ENCODE measurements at regions not wholly inside any gene's neighbourhood (a gene's known extent, or its start where the extent isn't known, plus 50 kb on each side); places are given as distances from the start of the nearest gene placed in this dataset.

- Mint-ChIP-seq H3K4me1 (ENCODE audit: unreplicated experiment) (no peaks in the 10 kb centered on the region), H3K4me3 (no peak overlapping the region), H3K9me3 (peaks cover 8% of the 10 kb centered on the region), H3K27me3 (no peaks in the 10 kb centered on the region), H3K27ac (no peak overlapping the region), H3K36me3 (no peaks in the 10 kb centered on the region)
- DNase-seq (ENCODE audit: extremely low spot score, unreplicated experiment), result no peak
- TF ChIP-seq CTCF (conservative IDR thresholded peaks at IDR 0.05), result no peak
Observed at GRCh38 chr3:26825454-26825853, 202.9 kb downstream of the LRRC3B start.

- Mint-ChIP-seq H3K4me1 (ENCODE audit: unreplicated experiment) (no peaks in the 10 kb centered on the region), H3K36me3 (no peaks in the 10 kb centered on the region), H3K27me3 (no peaks in the 10 kb centered on the region), H3K27ac (no peak overlapping the region), H3K9me3 (peaks cover 3% of the 10 kb centered on the region), H3K4me3 (no peak overlapping the region)
- DNase-seq (ENCODE audit: extremely low spot score, unreplicated experiment), result no peak
- no peak for TF ChIP-seq CTCF (conservative IDR thresholded peaks at IDR 0.05)
Observed at GRCh38 chr3:26827169-26827568, 204.6 kb downstream of the LRRC3B start.

- TF ChIP-seq CTCF (conservative IDR thresholded peaks at IDR 0.05), result no peak
- H3K27ac Mint-ChIP-seq, result no peak overlapping the region
- no peaks in the 10 kb centered on the region for H3K36me3 Mint-ChIP-seq
- H3K9me3 Mint-ChIP-seq, result no peaks in the 10 kb centered on the region
- DNase-seq (ENCODE audit: extremely low spot score, unreplicated experiment), result no peak
- no peaks in the 10 kb centered on the region for H3K27me3 Mint-ChIP-seq
- H3K4me3 Mint-ChIP-seq, result no peak overlapping the region
- peaks cover 12% of the 10 kb centered on the region for H3K4me1 Mint-ChIP-seq (ENCODE audit: unreplicated experiment)
Observed at GRCh38 chr3:26838026-26838425, 215.5 kb downstream of the LRRC3B start.

- no peak overlapping the region for H3K4me3 Mint-ChIP-seq
- DNase-seq (ENCODE audit: extremely low spot score, unreplicated experiment), result no peak
- no peak for TF ChIP-seq CTCF (conservative IDR thresholded peaks at IDR 0.05)
- H3K27ac Mint-ChIP-seq, result no peak overlapping the region
- H3K9me3 Mint-ChIP-seq, result no peaks in the 10 kb centered on the region
- H3K4me1 Mint-ChIP-seq (ENCODE audit: unreplicated experiment), result peaks cover 12% of the 10 kb centered on the region
- H3K36me3 Mint-ChIP-seq, result no peaks in the 10 kb centered on the region
- no peaks in the 10 kb centered on the region for H3K27me3 Mint-ChIP-seq
Observed at GRCh38 chr3:26839001-26839400, 216.4 kb downstream of the LRRC3B start.

- DNase-seq (ENCODE audit: extremely low spot score, unreplicated experiment), result no peak
- TF ChIP-seq CTCF (conservative IDR thresholded peaks at IDR 0.05), result no peak
- Mint-ChIP-seq H3K36me3 (no peaks in the 10 kb centered on the region), H3K27ac (no peak overlapping the region), H3K4me3 (no peak overlapping the region), H3K4me1 (ENCODE audit: unreplicated experiment) (peaks cover 12% of the 10 kb centered on the region), H3K9me3 (no peaks in the 10 kb centered on the region), H3K27me3 (no peaks in the 10 kb centered on the region)
Observed at GRCh38 chr3:26840272-26840870, 217.8 kb downstream of the LRRC3B start.

GRCh38 chr3:26845194-26845593 lies 222.6 kb downstream of the LRRC3B start:
- H3K27me3 Mint-ChIP-seq, result no peaks in the 10 kb centered on the region
- no peak overlapping the region for H3K27ac Mint-ChIP-seq
- DNase-seq (ENCODE audit: extremely low spot score, unreplicated experiment), result no peak
- H3K9me3 Mint-ChIP-seq, result no peaks in the 10 kb centered on the region
- no peaks in the 10 kb centered on the region for H3K36me3 Mint-ChIP-seq
- no peak for TF ChIP-seq CTCF (conservative IDR thresholded peaks at IDR 0.05)
- peaks cover 4% of the 10 kb centered on the region for H3K4me1 Mint-ChIP-seq (ENCODE audit: unreplicated experiment)
- no peak overlapping the region for H3K4me3 Mint-ChIP-seq
